GM19455 (cell line): ENCODE measurements at regions not wholly inside any gene's neighbourhood (a gene's known extent, or its start where the extent isn't known, plus 50 kb on each side); places are given as distances from the start of the nearest gene placed in this dataset.
A peak's percentile ranks its signal among the peaks of the same experiment; 100 is the strongest.

ENCODE experiments used
- ATAC-seq: cut with Tn5 transposase; IDR thresholded peaks from one replicate; pipeline ENCODE4 v1.9.1; 2021; ENCODE audit not compliant: unreplicated experiment

- ATAC-seq = no peak
Measured at GRCh38 chr11:95692526-95693260, 96.9 kb downstream of the FAM76B start.

DNA sequence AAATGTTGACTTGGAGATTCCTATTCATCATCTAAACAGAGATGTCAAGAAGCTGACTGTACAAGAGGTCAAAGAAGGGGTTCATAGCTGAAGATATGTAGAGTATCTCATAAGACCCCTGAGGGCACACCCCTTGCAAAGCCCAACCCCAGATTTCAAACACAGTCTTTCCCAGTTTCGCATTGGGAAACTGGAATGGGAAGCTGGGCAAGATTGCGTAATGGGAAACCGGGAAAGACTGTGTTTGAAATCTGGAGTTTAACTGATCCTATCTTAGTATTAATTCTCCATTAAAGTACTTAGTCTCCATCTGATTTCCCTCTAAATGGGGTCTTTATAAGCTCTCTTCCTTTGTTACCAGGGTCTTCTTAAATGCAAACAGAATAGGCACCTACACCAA lies 99.5 kb downstream of the FAM76B start:
- no peak for ATAC-seq

DNA sequence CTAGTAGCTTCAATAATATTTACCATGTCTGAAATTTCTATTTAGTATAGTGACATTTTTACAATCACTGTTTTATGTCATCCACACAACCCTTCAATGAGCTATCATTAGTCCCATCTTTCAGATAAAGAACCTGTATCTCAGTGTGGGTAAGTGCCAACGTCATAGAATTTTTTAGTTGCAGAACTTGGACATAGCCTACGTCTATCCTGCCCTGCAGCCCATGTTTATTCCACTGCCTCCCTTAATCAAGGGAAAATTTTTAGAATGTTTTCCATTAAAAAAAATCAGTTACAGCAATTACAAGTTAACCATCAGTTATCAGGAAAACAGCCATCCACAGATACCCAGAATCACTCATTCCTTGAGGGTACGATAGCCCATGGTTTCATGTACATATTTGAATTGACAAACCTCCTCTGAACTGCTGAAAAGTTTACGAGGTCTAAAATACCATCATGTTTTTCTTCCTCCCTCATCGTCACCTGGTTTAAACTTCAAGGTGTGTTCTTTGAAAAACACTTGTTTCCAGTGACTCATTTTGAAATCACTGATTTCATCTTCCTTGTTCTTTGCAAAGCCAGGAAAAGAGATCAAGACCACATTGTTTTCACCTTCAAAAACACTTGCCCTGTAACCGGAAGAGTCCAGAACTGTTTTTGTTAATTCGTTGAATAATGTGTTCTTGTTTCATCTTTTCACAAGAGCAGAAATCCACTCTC lies 100.9 kb downstream of the FAM76B start:
- peak; percentile 41 for ATAC-seq

DNA sequence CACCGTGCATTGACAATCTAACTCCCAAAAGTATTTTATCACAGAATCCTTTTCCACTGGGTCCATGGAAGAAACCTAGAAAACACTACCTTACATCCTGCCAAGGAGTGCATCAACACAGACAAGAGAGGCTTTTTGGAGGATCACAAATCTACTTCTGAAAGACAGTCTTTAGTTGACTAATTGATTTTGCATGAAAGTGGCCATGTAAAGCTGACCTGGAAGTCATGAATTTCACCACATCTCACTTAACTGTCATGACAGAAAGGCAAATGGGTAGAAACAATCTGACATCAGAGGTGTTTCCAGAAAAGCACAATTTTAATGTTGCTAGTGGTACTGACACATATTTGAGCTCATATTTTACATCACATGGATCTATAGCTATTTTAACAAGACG lies 101.6 kb downstream of the FAM76B start:
- ATAC-seq = no peak

GRCh38 chr11:95686265-95686664 lies 103.3 kb downstream of the FAM76B start:
- no peak for ATAC-seq

GRCh38 chr11:95684701-95685100 lies 104.9 kb downstream of the FAM76B start:
- ATAC-seq = no peak

- ATAC-seq = no peak
Measured at GRCh38 chr11:95684170-95684569, 105.4 kb downstream of the FAM76B start.

DNA sequence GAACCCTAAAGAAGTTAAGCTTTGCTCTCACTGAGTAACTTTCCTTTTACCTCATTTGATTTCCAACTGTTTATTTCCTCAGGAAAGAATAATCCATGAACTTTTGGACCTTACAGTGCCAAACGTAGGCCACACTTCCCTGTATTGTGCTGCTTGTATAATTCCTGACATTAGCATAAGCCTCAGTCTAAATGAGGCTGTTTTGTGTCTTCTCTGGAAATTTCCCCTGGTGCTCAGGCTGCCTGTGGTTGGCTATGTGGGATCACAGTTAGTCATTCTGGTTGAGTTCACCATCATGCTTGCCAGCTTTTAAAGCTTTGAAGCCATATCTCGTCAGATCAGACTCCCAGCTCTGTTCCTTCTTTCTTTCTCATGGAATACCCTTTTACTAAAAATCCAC lies 107.0 kb downstream of the FAM76B start:
- no peak for ATAC-seq

GRCh38 chr11:95680169-95680929 lies 109.2 kb downstream of the FAM76B start:
- ATAC-seq = peak; percentile 94

DNA sequence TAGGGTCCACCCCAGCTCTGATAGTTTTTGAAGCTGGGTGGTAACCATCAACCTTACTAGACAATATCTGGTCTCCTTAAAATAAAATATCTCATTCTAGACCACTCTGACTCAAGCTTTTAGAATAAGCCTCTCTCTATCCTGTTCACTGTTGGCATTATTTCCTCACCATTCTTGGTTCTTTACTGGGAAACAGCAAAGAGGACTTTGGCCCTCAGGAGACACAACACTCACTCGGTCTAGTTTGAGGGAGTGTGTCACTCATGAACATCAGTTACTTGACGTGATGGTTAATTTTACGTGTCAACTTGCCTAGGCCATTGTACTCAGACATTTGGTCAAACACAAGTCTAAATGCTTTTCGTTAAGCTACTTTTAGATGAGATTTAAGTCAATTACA lies 110.6 kb downstream of the FAM76B start:
- no peak for ATAC-seq

DNA sequence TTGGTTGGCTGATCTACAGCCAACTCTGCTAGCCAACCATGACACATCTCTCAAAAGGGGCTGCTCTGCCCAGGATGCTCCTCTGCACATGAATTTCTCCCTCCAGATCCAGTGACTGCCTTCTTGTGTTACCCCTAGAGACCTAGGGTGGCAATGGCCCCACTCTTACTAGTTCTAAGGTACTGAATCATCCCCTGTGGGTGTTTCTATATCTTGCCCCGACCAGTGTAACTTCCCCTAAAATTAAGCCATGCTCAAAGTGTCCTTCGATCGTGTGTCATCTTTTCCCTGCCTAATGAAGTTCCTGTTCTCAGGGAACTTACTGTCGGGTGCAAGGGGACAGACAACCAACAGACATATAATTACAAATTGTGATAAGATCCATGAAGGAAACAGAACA lies 113.3 kb downstream of the FAM76B start:
- no peak for ATAC-seq

DNA sequence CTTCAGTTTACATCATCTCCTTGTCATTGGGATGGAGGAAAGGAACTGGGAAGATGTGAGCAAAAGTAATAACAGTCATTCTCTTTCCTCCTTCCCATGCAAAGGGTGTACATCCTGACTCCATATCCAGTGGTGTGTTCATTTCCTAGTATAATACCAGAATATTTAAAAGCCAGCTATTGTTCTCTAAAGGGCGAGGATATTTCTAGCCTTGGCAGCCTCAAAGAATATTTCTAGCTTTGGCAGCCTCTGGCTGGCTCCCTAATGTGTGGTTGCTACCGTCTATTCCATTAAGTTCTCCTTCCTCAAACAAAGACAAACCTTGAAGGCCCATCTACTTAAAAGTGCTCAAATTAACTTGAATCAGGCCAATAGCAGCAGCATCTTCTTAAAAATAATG lies 114.0 kb downstream of the FAM76B start:
- no peak for ATAC-seq

- no peak for ATAC-seq
Measured at GRCh38 chr11:95674657-95675358, 114.8 kb downstream of the FAM76B start.

GRCh38 chr11:95671768-95672167 lies 117.8 kb downstream of the FAM76B start:
- no peak for ATAC-seq

DNA sequence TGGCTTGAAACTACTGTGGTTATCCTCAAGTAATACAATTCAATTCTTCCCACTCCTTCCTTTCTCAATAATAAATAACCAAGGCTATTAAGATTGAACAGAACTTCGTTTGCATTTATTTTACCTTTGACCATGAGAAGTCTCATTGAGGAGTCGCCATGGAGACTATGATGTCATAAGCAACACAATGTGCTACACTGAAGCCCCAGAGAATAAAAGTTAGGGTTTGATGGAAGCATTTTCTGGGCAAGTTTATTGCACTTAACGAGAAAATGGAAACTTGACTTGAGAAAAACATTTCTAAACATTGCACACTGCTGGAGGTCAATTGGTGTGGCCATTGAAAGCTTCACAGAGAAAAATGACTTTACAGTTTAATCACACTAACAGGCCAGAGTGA lies 121.5 kb downstream of the FAM76B start:
- ATAC-seq = no peak

DNA sequence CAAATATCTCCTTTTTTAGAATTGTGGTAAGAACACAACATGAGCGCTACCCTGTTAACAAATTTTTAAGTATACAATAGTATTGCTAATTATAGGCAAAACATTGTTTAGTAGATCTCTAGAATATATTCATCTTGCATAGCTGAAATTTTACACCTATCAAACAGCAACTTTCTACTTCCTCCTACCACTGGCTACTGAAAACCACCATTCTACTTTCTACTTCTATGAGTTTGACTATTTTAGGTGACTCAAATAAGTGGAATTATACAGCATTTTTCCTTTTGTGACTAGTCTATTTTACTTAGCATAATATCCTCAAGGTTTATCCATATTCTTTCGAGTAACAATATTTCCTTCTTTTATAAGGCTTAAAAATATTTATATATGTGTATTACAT lies 128.4 kb downstream of the FAM76B start:
- ATAC-seq = no peak

DNA sequence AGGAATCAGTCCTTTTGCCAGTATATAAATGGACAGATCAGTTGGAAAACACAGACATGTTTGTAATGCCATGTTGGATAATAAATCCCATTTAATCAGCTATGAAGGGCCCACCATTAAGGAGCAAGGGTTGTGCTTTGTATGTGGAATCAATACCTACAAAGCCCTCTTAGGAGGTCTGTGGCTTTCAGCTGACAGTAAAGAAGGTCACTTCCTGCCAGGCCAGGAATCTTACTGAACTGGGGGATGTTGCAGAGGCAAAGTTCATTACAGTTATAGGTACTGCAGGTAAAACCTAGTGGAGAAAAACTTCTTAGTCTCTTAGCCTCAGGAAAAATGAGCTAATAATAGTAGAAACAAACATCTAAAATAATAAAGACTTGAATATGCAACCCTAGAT lies 129.5 kb downstream of the FAM76B start:
- ATAC-seq = no peak

- no peak for ATAC-seq
Measured at GRCh38 chr11:95659088-95659487, 130.5 kb downstream of the FAM76B start.

DNA sequence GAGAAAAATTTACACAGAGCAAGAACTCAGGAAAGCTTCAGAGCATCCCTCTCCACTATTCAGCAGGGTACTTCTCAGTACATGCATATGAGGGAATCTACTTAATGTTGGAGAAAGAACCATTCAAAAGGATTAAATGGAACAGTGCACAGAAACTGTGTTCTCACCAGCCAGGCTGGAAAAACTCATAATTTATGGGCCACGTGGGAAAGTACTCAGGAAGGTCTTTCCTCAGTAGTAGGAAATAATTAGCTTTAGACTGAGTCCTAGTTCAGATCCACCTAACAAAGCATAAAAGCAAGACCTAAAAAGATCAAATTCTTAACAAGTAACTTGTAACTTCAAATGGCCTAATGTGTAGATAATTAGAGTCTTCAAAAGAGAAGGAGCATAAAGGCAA lies 134.0 kb downstream of the FAM76B start:
- no peak for ATAC-seq

DNA sequence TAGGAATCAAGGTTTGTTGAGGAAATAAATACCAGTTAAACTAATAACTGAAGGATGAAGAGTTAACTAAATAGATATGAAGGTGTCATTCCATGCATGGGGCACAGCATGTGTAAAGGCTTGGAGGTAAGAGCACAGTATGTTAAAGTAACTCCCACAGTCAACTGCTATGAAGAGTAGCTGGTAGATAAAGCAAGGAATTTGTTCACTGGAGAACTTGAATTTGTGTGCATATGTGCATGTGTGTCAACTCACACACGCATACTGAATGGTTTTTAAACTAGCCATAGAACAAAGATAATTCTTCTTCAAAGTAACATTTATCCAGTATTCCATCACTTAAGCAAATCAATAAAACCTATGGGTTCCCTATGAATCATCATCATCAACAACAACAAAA lies 135.9 kb downstream of the FAM76B start:
- ATAC-seq = no peak

DNA sequence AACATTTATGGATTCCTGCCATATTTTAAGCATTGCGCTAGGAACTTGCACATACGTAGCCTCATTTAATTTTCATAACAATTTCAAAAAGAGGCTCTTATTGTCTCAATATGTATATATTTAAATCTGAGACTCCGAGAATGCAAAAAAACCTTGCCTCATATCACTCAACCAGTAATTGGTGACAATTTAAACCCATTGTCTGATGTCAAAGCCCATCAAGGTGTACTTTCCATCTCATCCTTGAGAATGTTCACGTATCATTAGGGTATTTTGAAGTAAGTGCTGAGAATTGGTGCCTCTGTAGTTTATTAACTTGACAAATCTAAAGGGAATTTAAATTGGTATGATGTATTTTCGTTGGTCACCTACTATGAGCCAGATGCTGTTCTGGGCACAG lies 136.5 kb downstream of the FAM76B start:
- no peak for ATAC-seq
